NT2/D1 (cell line): ENCODE measurements at regions not wholly inside any gene's neighbourhood (a gene's known extent, or its start where the extent isn't known, plus 50 kb on each side); places are given as distances from the start of the nearest gene placed in this dataset.
"Not testable (repeated sequence)": the region's sequence is repeated elsewhere in the genome, so short reads cannot be mapped to it uniquely, and the experiment has no call there.

Experiments
- DNase-seq: peaks from one replicate; pipeline ENCODE4 v3.0.0-alpha.2; 2011; ENCODE audit warnings: low read depth, low spot score
- H3K27me3 ChIP-seq: 2 replicates; pipeline ENCODE4 v1.6.0; 2011; ENCODE audit warnings: mild to moderate bottlenecking; ENCODE audit not compliant: insufficient read length, insufficient read depth
- H3K36me3 ChIP-seq: 2 replicates; pipeline ENCODE4 v1.6.1; 2011; ENCODE audit warnings: mild to moderate bottlenecking, low read length, mixed read lengths; ENCODE audit not compliant: insufficient read depth, insufficient read length
- H3K4me1 ChIP-seq: 2 replicates; pipeline ENCODE4 v1.5.1; 2011; ENCODE audit not compliant: insufficient read depth, insufficient read length
- H3K4me3 ChIP-seq: 2 replicates; pipeline ENCODE4 v1.5.1; 2011; ENCODE audit warnings: low read depth; ENCODE audit not compliant: insufficient read length
- H3K9ac ChIP-seq: 2 replicates; pipeline ENCODE4 v1.6.0; 2011; ENCODE audit warnings: low read depth; ENCODE audit not compliant: insufficient read length
- H3K9me3 ChIP-seq: 2 replicates; pipeline ENCODE4 v1.5.1; 2011; ENCODE audit warnings: mild to moderate bottlenecking, low read length; ENCODE audit not compliant: insufficient read depth
- SUZ12 ChIP-seq: IDR thresholded peaks from 2 replicates; pipeline ENCODE4 v1.6.1; 2011; ENCODE audit not compliant: insufficient read length, insufficient read depth; ENCODE audit errors: extremely low read depth
- YY1 ChIP-seq: IDR thresholded peaks from 2 replicates; pipeline ENCODE4 v1.6.1; 2011; ENCODE audit not compliant: insufficient read length, insufficient read depth
- ZNF274 ChIP-seq: IDR thresholded peaks from 2 replicates; pipeline ENCODE4 v1.6.1; 2011; ENCODE audit warnings: mild to moderate bottlenecking, low read depth, low read length

DNA sequence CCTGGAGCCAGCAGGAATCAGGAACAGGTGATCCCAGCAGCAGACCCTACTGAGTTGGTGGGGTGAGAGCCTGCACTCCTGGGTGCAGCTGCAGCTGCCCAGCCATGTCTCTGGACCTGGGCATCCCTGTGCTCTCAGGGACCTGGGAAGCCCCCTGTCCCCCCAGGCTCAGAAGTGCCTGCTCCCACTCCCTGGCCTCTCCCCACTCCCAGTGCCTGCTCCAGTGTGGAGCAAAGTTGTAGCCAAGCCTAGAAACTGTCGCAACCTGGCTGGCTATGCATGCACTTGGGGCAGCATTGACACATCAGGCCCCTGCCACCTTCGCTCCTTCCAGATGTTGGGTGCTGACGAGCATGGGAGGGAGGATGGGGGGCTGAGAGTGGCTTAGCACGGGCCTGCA is 1124.7 kb upstream of the ACVR2A start:
- TF ChIP-seq YY1: no peak
- TF ChIP-seq SUZ12: no peak
- no peak for TF ChIP-seq ZNF274
- DNase-seq: no peak
- Histone ChIP-seq H3K4me1 (no peaks in the 10 kb centered on the region), H3K9me3 (peaks cover 31% of the 10 kb centered on the region), H3K9ac (no peak overlapping the region), H3K4me3 (no peak overlapping the region), H3K27me3 (no peaks in the 10 kb centered on the region), H3K36me3 (no peaks in the 10 kb centered on the region)

- H3K9ac ChIP-seq: no peak overlapping the region
- peaks cover 23% of the 10 kb centered on the region for H3K9me3 ChIP-seq
- H3K4me1 ChIP-seq: no peaks in the 10 kb centered on the region
- no peak overlapping the region for H3K4me3 ChIP-seq
- TF ChIP-seq YY1 (no peak), SUZ12 (no peak), ZNF274 (no peak)
- DNase-seq: no peak
- no peaks in the 10 kb centered on the region for H3K36me3 ChIP-seq
- H3K27me3 ChIP-seq: no peaks in the 10 kb centered on the region
Observed at GRCh38 chr2:146716591-146716990, 1128.2 kb upstream of the ACVR2A start.

GRCh38 chr2:146709004-146709403 is 1135.8 kb upstream of the ACVR2A start:
- Histone ChIP-seq H3K36me3 (no peaks in the 10 kb centered on the region), H3K9ac (no peak overlapping the region), H3K4me3 (no peak overlapping the region), H3K9me3 (no peaks in the 10 kb centered on the region), H3K27me3 (no peaks in the 10 kb centered on the region), H3K4me1 (no peaks in the 10 kb centered on the region)
- no peak for TF ChIP-seq SUZ12
- TF ChIP-seq YY1: no peak
- no peak for TF ChIP-seq ZNF274
- DNase-seq: no peak

- Histone ChIP-seq H3K4me1 (no peaks in the 10 kb centered on the region), H3K9me3 (no peaks in the 10 kb centered on the region), H3K27me3 (no peaks in the 10 kb centered on the region), H3K9ac (no peak overlapping the region), H3K36me3 (no peaks in the 10 kb centered on the region), H3K4me3 (no peak overlapping the region)
- TF ChIP-seq ZNF274: no peak
- TF ChIP-seq YY1: no peak
- TF ChIP-seq SUZ12: no peak
- peak; percentile 55 for DNase-seq
Observed at GRCh38 chr2:146701183-146701582, 1143.6 kb upstream of the ACVR2A start.

DNA sequence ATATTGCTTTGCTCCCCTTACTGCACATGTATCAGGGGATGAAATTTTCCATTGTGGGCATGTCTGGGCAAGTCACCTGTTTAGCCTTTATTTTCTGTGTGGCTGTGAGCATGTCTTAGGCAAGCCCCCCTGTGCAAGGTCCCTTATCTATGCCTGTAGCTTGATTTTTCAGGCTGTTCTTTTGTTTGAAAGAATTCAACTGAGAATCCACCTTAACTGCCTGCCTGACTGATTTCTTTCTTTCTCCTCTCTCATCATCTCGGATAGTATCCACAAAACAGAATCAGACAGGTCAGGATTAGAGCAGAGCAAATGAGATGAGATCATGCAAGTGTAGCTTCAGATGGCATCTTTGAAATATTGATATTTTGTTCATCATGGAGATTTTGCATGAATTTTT is 1147.5 kb upstream of the ACVR2A start:
- Histone ChIP-seq H3K36me3 (no peaks in the 10 kb centered on the region), H3K27me3 (no peaks in the 10 kb centered on the region), H3K4me3 (no peak overlapping the region), H3K9ac (no peak overlapping the region), H3K9me3 (no peaks in the 10 kb centered on the region), H3K4me1 (no peaks in the 10 kb centered on the region)
- no peak for DNase-seq
- TF ChIP-seq ZNF274 (no peak), SUZ12 (no peak), YY1 (no peak)

GRCh38 chr2:146696787-146697186 is 1148.0 kb upstream of the ACVR2A start:
- H3K4me1 ChIP-seq, H3K4me3 ChIP-seq, H3K27me3 ChIP-seq, H3K9me3 ChIP-seq, DNase-seq, H3K9ac ChIP-seq, H3K36me3 ChIP-seq: not testable (repeated sequence)

DNA sequence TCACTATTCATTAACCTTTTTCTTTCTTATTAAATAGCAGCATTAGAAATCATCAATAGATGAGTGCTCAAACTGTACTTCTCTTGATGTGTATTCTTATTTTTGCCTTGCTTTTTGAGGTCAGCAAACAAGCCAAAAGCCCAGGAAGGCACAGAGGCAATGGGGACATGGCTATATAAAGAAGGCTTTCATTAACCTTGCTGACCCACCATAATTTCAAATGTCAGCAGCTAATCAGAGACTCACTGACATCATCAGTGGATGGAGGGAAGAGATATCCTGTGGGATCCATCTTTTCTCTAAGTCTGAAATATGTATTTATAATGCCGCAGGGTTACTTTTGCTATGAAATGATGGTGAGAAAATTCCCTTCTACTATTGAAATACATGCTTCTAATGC is 1162.8 kb upstream of the ACVR2A start:
- no peak for TF ChIP-seq ZNF274
- no peak for TF ChIP-seq YY1
- no peak for TF ChIP-seq SUZ12
- Histone ChIP-seq H3K27me3 (no peaks in the 10 kb centered on the region), H3K9me3 (no peaks in the 10 kb centered on the region), H3K4me1 (no peaks in the 10 kb centered on the region), H3K4me3 (no peak overlapping the region), H3K36me3 (no peaks in the 10 kb centered on the region), H3K9ac (no peak overlapping the region)
- no peak for DNase-seq

GRCh38 chr2:146678516-146678915 is 1166.3 kb upstream of the ACVR2A start:
- H3K9ac ChIP-seq: no peak overlapping the region
- H3K4me3 ChIP-seq: no peak overlapping the region
- no peaks in the 10 kb centered on the region for H3K9me3 ChIP-seq
- DNase-seq: no peak
- TF ChIP-seq SUZ12 (no peak), ZNF274 (no peak), YY1 (no peak)
- no peaks in the 10 kb centered on the region for H3K4me1 ChIP-seq
- no peaks in the 10 kb centered on the region for H3K36me3 ChIP-seq
- no peaks in the 10 kb centered on the region for H3K27me3 ChIP-seq
